K562 (cell line): ENCODE measurements at regions not wholly inside any gene's neighbourhood (a gene's known extent, or its start where the extent isn't known, plus 50 kb on each side); places are given as distances from the start of the nearest gene placed in this dataset.

Source experiments
- ATAC-seq: fragments of 200-7000 bp; cut with Tn5 transposase; 3 replicates; pipeline ENCODE4 v1.9.1; 2020; ENCODE audit warnings: moderate library complexity
- BruUV-seq: library from RNA; stranded (reverse); fragments of 400-500 nt; replicated peaks from 2 replicates; lab custom pipeline; 2021; lab: Mats Ljungman, UMichigan
- CTCF ChIA-PET: fragments of 300-600 bp; formaldehyde crosslinking; extraction: SDS; loops from one replicate; lab custom pipeline; 2021; ENCODE audit warnings: low intra/inter-chr PET ratio; lab: Yijun Ruan, JAX
- POLR2A ChIA-PET: fragments of 300-600, 350-650 bp; sonication (Branson Sonifier 250); formaldehyde crosslinking; extraction: SDS; loops from one replicate; lab custom pipeline; 2021; ENCODE audit warnings: antibody characterized with exemption, inconsistent platforms; lab: Yijun Ruan, JAX
- DNase-seq, 4 experiments: peaks; one replicate each; pipeline versions ENCODE4 v3.0.0 to v3.0.0-alpha.2; 2011 to 2018; ENCODE audit warnings: low spot score in 3 of 4, mixed read lengths in 3 of 4; ENCODE audit errors: extremely low read depth in 1 of 4
- FAIRE-seq: peaks from 2 replicates; lab custom pipeline; 2011; peaks lifted over from hg19 to GRCh38; lab: Jason Lieb, UNC
- H2AFZ ChIP-seq: 2 replicates; pipeline ENCODE4 v1.6.0; 2011; ENCODE audit warnings: low read depth, low read length, control low read depth, inconsistent platforms
- H3K27ac ChIP-seq: fragments of 200-600 bp; 3 replicates; pipeline ENCODE4 v1.8.0; 2011; ENCODE audit warnings: low read depth, mild to moderate bottlenecking, control low read depth, inconsistent platforms, low read length, moderate library complexity, mixed read lengths; ENCODE audit errors: extremely low read depth
- H3K27me3 ChIP-seq, 2 experiments: fragments of 300-600 bp in 1 of 2; 2 replicates in 1 of 2; 3 replicates in 1 of 2; pipeline versions ENCODE4 v1.6.0 to v1.8.0; 2011; ENCODE audit warnings: inconsistent platforms in 2 of 2, low read length in 2 of 2, mild to moderate bottlenecking in 1 of 2, mixed read lengths in 1 of 2, moderate library complexity in 1 of 2; ENCODE audit not compliant: control insufficient read depth in 2 of 2, insufficient read depth in 2 of 2
- H3K36me3 ChIP-seq: fragments of 300-600 bp; 3 replicates; pipeline ENCODE4 v1.8.0; 2011; ENCODE audit warnings: mild to moderate bottlenecking, low read length, inconsistent platforms; ENCODE audit not compliant: control insufficient read depth, insufficient read depth
- H3K4me1 ChIP-seq, 2 experiments: fragments of 200-600 bp in 1 of 2; replicated peaks in 1 of 2; 2 replicates in 1 of 2; 3 replicates in 1 of 2; pipeline versions ENCODE4 v1.5.1 to v1.8.0; 2011; ENCODE audit warnings: inconsistent platforms in 2 of 2, low read length in 2 of 2, mild to moderate bottlenecking in 1 of 2, mixed read lengths in 1 of 2, moderate library complexity in 1 of 2; ENCODE audit not compliant: control insufficient read depth in 2 of 2, insufficient read depth in 2 of 2
- H3K4me2 ChIP-seq: 2 replicates; pipeline ENCODE4 v1.6.1; 2011; ENCODE audit warnings: low read length, control low read depth, inconsistent platforms, mixed read lengths; ENCODE audit not compliant: insufficient read depth
- H3K4me3 ChIP-seq: fragments of 200-600 bp; sonication (generic), shearing (Covaris generic); 2 replicates; pipeline ENCODE4 v1.5.1; 2016; ENCODE audit warnings: control low read depth, inconsistent platforms
- H3K79me2 ChIP-seq: fragments of 200-600 bp; 3 replicates; pipeline ENCODE4 v1.8.0; 2011; ENCODE audit warnings: low read length, inconsistent platforms; ENCODE audit not compliant: control insufficient read depth, insufficient read depth
- H3K9ac ChIP-seq, 2 experiments: 2 replicates each; pipeline versions ENCODE4 v1.6.0 to v1.6.1; 2011; ENCODE audit warnings: low read depth in 2 of 2, low read length in 2 of 2, control low read depth in 1 of 2, inconsistent platforms in 1 of 2, mild to moderate bottlenecking in 1 of 2, mixed read lengths in 1 of 2; ENCODE audit not compliant: insufficient read depth in 1 of 2
- H3K9me1 ChIP-seq: one replicate; pipeline ENCODE4 v1.6.0; 2011; ENCODE audit warnings: inconsistent platforms, mild to moderate bottlenecking, low read length, moderate library complexity; ENCODE audit not compliant: control insufficient read depth, insufficient read depth
- H3K9me3 ChIP-seq: replicated peaks from 2 replicates; pipeline ENCODE4 v1.5.1; 2011; ENCODE audit warnings: low read depth, low read length, inconsistent platforms; ENCODE audit not compliant: control insufficient read depth, insufficient read depth
- H4K20me1 ChIP-seq: replicated peaks from 2 replicates; pipeline ENCODE4 v1.6.1; 2011; ENCODE audit warnings: low read length, inconsistent platforms, mixed read lengths; ENCODE audit not compliant: control insufficient read depth, insufficient read depth
- CGGBP1 ChIP-seq: fragments of 250-450 bp; sonication (Bioruptor Pico); IDR thresholded peaks from 2 replicates; pipeline ENCODE4 v1.9.0; 2021; ENCODE audit warnings: mild to moderate bottlenecking
- GTF2E2 ChIP-seq: fragments of 200-800 bp; sonication (Bioruptor generic); IDR thresholded peaks from 2 replicates; pipeline ENCODE4 v1.6.1; 2016; ENCODE audit warnings: missing genetic modification characterization, missing compliant biosample characterization
- HDAC8 ChIP-seq: fragments of 450-650 bp; IDR thresholded peaks from 2 replicates; pipeline ENCODE4 v1.6.1; 2016; ENCODE audit warnings: mild to moderate bottlenecking, missing genetic modification characterization, moderate library complexity, missing compliant biosample characterization
- HNRNPLL ChIP-seq: fragments of 200-400 bp; formaldehyde crosslinking; IDR thresholded peaks from 2 replicates; pipeline ENCODE4 v1.6.1; 2017; ENCODE audit warnings: low read length, low read depth, mild to moderate bottlenecking; ENCODE audit not compliant: poor library complexity, severe bottlenecking
- KDM1A ChIP-seq, 2 experiments: fragments of 450-650 bp; IDR thresholded peaks; 2 replicates each; pipeline ENCODE4 v1.6.1; 2016; ENCODE audit warnings: mild to moderate bottlenecking in 2 of 2
- KLF10 ChIP-seq: fragments of 250-450 bp; sonication (Bioruptor Pico); IDR thresholded peaks from 2 replicates; pipeline ENCODE4 v1.6.1; 2021; ENCODE audit warnings: matching md5 sums
- MIER1 ChIP-seq: fragments of 450-650 bp; IDR thresholded peaks from 2 replicates; pipeline ENCODE4 v1.6.1; 2016; ENCODE audit warnings: antibody characterized with exemption, mild to moderate bottlenecking, low read depth
- NCOA1 ChIP-seq: fragments of 450-650 bp; IDR thresholded peaks from 2 replicates; pipeline ENCODE4 v1.6.1; 2016; ENCODE audit warnings: low read depth
- PRMT5 ChIP-seq: sonication (generic); formaldehyde crosslinking; IDR thresholded peaks from 2 replicates; pipeline ENCODE4 v1.5.0; 2020; ENCODE audit warnings: missing genetic modification reagents
- RBM34 ChIP-seq: fragments of 200-400 bp; formaldehyde crosslinking; IDR thresholded peaks from 2 replicates; pipeline ENCODE4 v1.6.1; 2018; ENCODE audit warnings: low read length, borderline replicate concordance; ENCODE audit not compliant: insufficient read depth
- RFX7 ChIP-seq: fragments of 250-450 bp; sonication (Bioruptor Pico); IDR thresholded peaks from 2 replicates; pipeline ENCODE4 v1.5.1; 2021; ENCODE audit warnings: mild to moderate bottlenecking
- SFPQ ChIP-seq: fragments of 200-400 bp; formaldehyde crosslinking; IDR thresholded peaks from 2 replicates; pipeline ENCODE4 v1.6.1; 2017; ENCODE audit warnings: mild to moderate bottlenecking, low read depth, low read length, moderate library complexity
- SNAPC5 ChIP-seq: fragments of 250-450 bp; sonication (Bioruptor Pico); IDR thresholded peaks from 2 replicates; pipeline ENCODE4 v1.8.0; 2021; ENCODE audit warnings: moderate library complexity, mild to moderate bottlenecking, inconsistent platforms
- SOX6 ChIP-seq: fragments of 450-650 bp; IDR thresholded peaks from 2 replicates; pipeline ENCODE4 v1.6.1; 2014; ENCODE audit warnings: mild to moderate bottlenecking
- ZBTB17 ChIP-seq: fragments of 450-650 bp; formaldehyde crosslinking; IDR thresholded peaks from 2 replicates; pipeline ENCODE4 v1.4.0; 2020; ENCODE audit warnings: mild to moderate bottlenecking
- ZNF124 ChIP-seq: sonication (generic); formaldehyde crosslinking; IDR thresholded peaks from 2 replicates; pipeline ENCODE4 v1.8.1; 2022; ENCODE audit warnings: missing genetic modification reagents
- WGBS: fragments of 100-300 bp; shearing (Covaris generic); methylation state at CpG from one replicate; pipeline ENCODE4 v1.1.6; 2016; ENCODE audit warnings: low coverage, mixed read lengths; ENCODE audit not compliant: insufficient coverage; ENCODE audit errors: missing lambda C conversion rate; 5-methylcytosine and 5-hydroxymethylcytosine counted together
- in situ Hi-C: fragments of 300-500 bp; cut with MboI; formaldehyde crosslinking; loops from 4 replicates; pipeline ENCODE4 v1.15.0; 2018; ENCODE audit warnings: inconsistent platforms, mixed read lengths
- intact Hi-C: fragments of 100-400 bp; cut with micrococcal nuclease; formaldehyde crosslinking; loops from 2 replicates; pipeline ENCODE4 v1.14.2; 2022
- TF ChIP-seq, protein P1 (sequence below): fragments of 250-450 bp; sonication (Bioruptor Pico); IDR thresholded peaks from 2 replicates; pipeline ENCODE4 v1.4.0; 2020; ENCODE audit warnings: mild to moderate bottlenecking
- TF ChIP-seq, protein P2 (sequence below): fragments of 250-450 bp; sonication (Bioruptor Pico); IDR thresholded peaks from 2 replicates; pipeline ENCODE4 v1.4.0; 2020; ENCODE audit warnings: mild to moderate bottlenecking, moderate library complexity

DNA sequence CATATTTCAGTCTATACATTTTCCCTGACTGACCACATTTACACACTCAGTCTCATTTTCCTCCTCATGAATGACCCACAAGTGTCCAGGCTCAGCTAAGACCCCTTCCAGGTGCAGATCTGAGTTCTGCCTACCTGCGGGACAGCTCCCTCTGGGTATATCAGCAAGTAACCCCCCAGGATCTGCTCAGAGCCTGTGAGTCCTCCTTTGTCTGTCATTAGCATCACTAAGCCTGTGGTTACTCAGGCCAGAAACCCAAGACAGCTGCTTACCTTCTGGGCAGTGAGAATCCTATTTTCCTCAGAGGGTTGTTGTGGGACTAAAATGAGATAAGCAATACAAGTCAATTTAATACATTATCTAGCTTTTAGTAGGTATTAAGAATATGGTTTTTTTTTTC, 487.6 kb upstream of the BOD1L1 start:
- H4K20me1 ChIP-seq = no peaks in the 10 kb centered on the region
- H3K4me2 ChIP-seq = no peak overlapping the region
- no TSS peak for BruUV-seq
- intact Hi-C loops (no loop called here), in situ Hi-C loops (no loop called here)
- ChIA-PET CTCF (no interaction called here), POLR2A (no interaction called here)
- WGBS = 0% methylated on average over 1 of the region's 1 CpG
- ATAC-seq (no peak), FAIRE-seq (no peak), DNase-seq (no peak)
- H3K9me1 ChIP-seq = no peaks in the 10 kb centered on the region
- H3K27me3 ChIP-seq = no peaks in the 10 kb centered on the region
- H2AFZ ChIP-seq = no peak overlapping the region
- no peaks in the 10 kb centered on the region for H3K4me1 ChIP-seq
- H3K27ac ChIP-seq = no peak overlapping the region
- no peaks in the 10 kb centered on the region for H3K79me2 ChIP-seq
- no peaks in the 10 kb centered on the region for H3K36me3 ChIP-seq
- no peaks in the 10 kb centered on the region for H3K9me3 ChIP-seq
- no peak overlapping the region for H3K9ac ChIP-seq
- H3K4me3 ChIP-seq = no peak overlapping the region
- TF ChIP-seq ZBTB17 (no peak), RBM34 (no peak), HNRNPLL (no peak), KLF10 (CRISPR knock-in tag) (no peak), SOX6 (no peak), ZNF124 (CRISPR knock-in tag) (no peak), KDM1A (IDR thresholded peaks at IDR 0.05) (no peak), PRMT5 (CRISPR knock-in tag) (no peak), CGGBP1 (CRISPR knock-in tag) (no peak), NCOA1 (no peak), SNAPC5 (no peak), HDAC8 (tag) (no peak), GTF2E2 (tag) (no peak), MIER1 (no peak), RFX7 (CRISPR knock-in tag) (no peak), SFPQ (no peak)
- TF ChIP-seq, protein P1, sequence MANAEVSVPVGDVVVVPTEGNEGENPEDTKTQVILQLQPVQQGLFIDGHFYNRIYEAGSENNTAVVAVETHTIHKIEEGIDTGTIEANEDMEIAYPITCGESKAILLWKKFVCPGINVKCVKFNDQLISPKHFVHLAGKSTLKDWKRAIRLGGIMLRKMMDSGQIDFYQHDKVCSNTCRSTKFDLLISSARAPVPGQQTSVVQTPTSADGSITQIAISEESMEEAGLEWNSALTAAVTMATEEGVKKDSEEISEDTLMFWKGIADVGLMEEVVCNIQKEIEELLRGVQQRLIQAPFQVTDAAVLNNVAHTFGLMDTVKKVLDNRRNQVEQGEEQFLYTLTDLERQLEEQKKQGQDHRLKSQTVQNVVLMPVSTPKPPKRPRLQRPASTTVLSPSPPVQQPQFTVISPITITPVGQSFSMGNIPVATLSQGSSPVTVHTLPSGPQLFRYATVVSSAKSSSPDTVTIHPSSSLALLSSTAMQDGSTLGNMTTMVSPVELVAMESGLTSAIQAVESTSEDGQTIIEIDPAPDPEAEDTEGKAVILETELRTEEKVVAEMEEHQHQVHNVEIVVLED (CRISPR knock-in tag) = no peak
- TF ChIP-seq, protein P2, sequence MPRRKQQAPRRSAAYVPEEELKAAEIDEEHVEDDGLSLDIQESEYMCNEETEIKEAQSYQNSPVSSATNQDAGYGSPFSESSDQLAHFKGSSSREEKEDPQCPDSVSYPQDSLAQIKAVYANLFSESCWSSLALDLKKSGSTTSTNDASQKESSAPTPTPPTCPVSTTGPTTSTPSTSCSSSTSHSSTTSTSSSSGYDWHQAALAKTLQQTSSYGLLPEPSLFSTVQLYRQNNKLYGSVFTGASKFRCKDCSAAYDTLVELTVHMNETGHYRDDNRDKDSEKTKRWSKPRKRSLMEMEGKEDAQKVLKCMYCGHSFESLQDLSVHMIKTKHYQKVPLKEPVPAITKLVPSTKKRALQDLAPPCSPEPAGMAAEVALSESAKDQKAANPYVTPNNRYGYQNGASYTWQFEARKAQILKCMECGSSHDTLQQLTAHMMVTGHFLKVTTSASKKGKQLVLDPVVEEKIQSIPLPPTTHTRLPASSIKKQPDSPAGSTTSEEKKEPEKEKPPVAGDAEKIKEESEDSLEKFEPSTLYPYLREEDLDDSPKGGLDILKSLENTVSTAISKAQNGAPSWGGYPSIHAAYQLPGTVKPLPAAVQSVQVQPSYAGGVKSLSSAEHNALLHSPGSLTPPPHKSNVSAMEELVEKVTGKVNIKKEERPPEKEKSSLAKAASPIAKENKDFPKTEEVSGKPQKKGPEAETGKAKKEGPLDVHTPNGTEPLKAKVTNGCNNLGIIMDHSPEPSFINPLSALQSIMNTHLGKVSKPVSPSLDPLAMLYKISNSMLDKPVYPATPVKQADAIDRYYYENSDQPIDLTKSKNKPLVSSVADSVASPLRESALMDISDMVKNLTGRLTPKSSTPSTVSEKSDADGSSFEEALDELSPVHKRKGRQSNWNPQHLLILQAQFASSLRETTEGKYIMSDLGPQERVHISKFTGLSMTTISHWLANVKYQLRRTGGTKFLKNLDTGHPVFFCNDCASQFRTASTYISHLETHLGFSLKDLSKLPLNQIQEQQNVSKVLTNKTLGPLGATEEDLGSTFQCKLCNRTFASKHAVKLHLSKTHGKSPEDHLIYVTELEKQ = no peak
